ENCODE measurements at regions not wholly inside any gene's neighbourhood (a gene's known extent, or its start where the extent isn't known, plus 50 kb on each side); places are given as distances from the start of the nearest gene placed in this dataset.

DNA sequence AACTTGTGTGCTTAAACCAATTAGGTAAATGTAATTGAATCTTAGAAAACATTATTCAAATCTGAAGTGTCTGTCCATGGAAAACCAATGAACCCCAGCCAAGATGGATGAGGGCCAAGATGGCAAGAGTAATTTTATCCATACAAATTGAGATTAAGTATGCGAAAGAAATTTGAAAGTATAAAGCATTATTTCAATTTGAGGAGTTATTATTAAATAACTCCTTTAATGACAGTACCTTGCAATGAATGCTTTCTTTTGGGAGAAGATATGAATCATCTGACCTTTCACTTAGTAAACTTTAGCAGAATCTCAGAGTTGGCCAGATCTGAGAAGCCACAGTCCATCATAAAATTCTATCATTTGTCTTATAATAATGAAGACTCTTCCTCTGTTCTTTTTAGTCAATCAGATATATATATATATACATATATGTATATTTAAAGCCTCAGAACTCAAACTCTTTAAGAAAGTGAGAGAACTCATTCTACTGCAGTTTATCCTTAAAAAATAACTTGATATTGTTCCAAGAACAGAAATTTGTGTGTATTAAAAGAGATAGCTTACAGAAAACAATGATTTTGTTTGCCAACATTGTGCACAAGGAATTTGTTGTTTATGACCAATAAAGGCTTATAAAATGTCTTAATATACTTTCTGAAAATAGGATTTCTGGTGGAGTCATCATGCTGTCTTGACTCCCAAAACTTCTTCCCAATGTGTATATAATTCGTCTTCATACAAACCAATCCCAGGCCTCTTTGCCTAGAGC is 434.8 kb upstream of the THBS1 start:
- H3K36me3 ChIP-seq, result no peaks in the 10 kb centered on the region
- H3K9me3 ChIP-seq, result no peaks in the 10 kb centered on the region
- no peaks in the 10 kb centered on the region for H3K27me3 ChIP-seq
- intact Hi-C loops (cut with DNase I; ENCODE audit: low total_unique reads), result no loop called here
- peaks cover 0 to 14% (median 0%) of the 10 kb centered on the region in 4 donors for H3K4me1 ChIP-seq
- no peak for DNase-seq
- no peak overlapping the region for H3K27ac ChIP-seq
- TF ChIP-seq, protein P1, sequence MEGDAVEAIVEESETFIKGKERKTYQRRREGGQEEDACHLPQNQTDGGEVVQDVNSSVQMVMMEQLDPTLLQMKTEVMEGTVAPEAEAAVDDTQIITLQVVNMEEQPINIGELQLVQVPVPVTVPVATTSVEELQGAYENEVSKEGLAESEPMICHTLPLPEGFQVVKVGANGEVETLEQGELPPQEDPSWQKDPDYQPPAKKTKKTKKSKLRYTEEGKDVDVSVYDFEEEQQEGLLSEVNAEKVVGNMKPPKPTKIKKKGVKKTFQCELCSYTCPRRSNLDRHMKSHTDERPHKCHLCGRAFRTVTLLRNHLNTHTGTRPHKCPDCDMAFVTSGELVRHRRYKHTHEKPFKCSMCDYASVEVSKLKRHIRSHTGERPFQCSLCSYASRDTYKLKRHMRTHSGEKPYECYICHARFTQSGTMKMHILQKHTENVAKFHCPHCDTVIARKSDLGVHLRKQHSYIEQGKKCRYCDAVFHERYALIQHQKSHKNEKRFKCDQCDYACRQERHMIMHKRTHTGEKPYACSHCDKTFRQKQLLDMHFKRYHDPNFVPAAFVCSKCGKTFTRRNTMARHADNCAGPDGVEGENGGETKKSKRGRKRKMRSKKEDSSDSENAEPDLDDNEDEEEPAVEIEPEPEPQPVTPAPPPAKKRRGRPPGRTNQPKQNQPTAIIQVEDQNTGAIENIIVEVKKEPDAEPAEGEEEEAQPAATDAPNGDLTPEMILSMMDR (IDR thresholded peaks at IDR 0.05), result no peak
- H3K4me3 ChIP-seq, result no peak overlapping the region

DNA sequence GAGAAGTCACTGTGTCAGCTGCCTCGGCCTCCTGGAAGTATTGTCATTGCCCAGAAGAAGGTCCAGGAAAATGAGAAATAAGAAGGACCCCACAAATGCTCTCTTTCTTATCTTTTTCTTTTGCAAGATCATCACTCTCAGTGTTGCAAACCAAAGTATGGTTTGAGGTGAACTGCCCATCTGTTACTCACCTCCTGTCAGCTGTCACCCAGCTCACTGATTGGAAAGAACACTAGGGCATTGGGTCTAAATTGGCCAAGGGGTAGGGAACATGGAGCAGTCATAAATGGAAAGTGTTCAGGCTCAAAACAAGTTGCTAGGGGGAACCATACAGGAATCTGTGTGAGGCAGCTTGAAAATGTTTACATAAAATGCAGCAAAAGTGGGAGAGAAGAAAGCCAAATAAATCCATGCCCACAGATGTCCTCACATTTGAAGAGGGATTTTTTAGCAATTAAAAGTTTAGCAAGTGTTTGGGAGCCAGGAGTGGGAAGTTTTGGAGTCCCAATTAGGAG is 431.2 kb upstream of the THBS1 start:
- no peaks in the 10 kb centered on the region for H3K36me3 ChIP-seq

DNA sequence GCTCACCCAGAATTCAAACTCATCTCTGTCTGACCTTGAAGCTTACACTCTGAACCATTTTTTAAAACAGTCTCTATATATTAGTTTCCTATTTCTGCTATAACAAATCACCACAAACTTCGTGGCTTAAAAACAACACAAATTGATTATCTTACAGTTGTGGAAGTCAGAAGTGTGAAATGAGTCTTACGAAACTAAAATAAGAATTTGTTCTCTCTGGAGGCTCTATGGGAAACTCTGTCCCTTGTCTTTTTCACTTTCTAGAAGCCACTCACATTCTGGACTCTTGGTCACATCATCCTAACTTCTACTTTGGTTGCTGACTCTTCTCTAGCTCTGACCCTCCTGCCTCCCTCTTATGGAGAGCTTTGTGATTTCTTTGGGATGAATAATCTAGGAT is 429.3 kb upstream of the THBS1 start:
- Histone ChIP-seq H3K4me3 (no peak overlapping the region), H3K9me3 (no peaks in the 10 kb centered on the region), H3K27ac (no peak overlapping the region), H3K4me1 (peaks cover 0 to 25% (median 14%) of the 10 kb centered on the region in 4 donors), H3K27me3 (no peaks in the 10 kb centered on the region), H3K36me3 (no peaks in the 10 kb centered on the region)
- intact Hi-C loops (cut with DNase I; ENCODE audit: low total_unique reads), result no loop called here
- no peak for DNase-seq
- TF ChIP-seq, protein P1 (IDR thresholded peaks at IDR 0.05), result no peak

More for the DNA sequence above, 431.2 kb upstream of the THBS1 start:
- TF ChIP-seq, protein P1 (IDR thresholded peaks at IDR 0.05), result no peak
- Histone ChIP-seq H3K4me3 (no peak overlapping the region), H3K9me3 (no peaks in the 10 kb centered on the region), H3K27me3 (no peaks in the 10 kb centered on the region), H3K4me1 (peaks cover 0 to 20% (median 7%) of the 10 kb centered on the region in 4 donors), H3K27ac (no peak overlapping the region)
- intact Hi-C loops (cut with DNase I; ENCODE audit: low total_unique reads), result no loop called here
- DNase-seq, result no peak

DNA sequence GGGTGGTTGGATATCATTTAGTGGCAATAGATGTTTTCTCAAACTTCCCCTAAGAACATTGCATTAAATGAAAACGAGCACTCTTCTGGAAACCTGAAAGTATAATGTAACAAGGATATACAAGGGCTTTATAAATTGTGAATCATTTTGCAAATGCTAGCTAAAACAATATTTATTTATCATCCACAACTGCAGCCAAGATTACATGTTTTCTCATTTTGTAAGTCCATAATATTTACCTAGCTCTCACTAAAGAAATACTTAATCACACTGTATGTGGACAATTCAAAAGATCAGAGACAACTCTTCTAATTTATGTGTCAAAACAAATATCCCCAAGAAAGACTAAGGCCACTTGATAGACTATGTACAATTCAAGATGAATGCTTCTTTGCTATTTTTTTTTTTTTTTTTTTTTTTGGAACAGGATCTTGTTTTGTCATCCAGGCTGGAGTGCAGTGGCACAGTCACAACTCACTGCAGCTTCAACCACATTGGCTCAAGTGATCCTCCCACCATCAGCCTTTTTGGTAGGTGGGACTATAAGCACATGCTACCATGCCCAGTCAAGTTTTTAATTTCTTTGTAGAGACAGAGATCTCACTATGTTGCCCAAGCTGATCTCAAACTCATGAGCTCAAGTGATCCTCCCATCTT is 427.7 kb upstream of the THBS1 start:
- no peak for DNase-seq
- Histone ChIP-seq H3K27ac (no peak overlapping the region), H3K4me1 (peaks cover 0 to 36% (median 15%) of the 10 kb centered on the region in 4 donors), H3K4me3 (no peak overlapping the region), H3K36me3 (no peaks in the 10 kb centered on the region), H3K9me3 (no peaks in the 10 kb centered on the region), H3K27me3 (no peaks in the 10 kb centered on the region)
- intact Hi-C loops (cut with DNase I; ENCODE audit: low total_unique reads), result no loop called here
- TF ChIP-seq, protein P1 (IDR thresholded peaks at IDR 0.05), result no peak

DNA sequence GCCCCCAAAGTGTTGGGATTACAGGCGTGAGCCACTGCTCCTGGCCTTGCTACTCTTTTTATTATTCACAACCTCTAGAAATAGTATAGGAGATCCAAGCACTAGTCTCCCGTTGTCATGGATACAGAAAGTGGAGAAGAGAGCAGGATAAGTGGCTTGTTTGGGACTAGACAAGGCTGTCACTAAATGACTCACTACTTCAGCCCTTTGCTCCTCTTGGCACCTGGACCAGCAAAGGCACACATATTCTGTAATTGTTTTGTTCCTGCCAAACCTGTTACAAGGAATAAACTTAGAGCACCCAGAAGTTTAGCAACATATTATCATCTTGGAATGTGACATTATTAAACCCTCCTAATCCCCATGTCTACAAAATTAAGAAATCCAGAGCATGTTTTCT is 427.2 kb upstream of the THBS1 start:
- no peak overlapping the region for H3K27ac ChIP-seq
- DNase-seq, result no peak
- TF ChIP-seq, protein P1 (IDR thresholded peaks at IDR 0.05), result no peak

More for the DNA sequence above, 427.2 kb upstream of the THBS1 start:
- H3K4me1 ChIP-seq, result peaks cover 0 to 37% (median 15%) of the 10 kb centered on the region in 4 donors
- H3K36me3 ChIP-seq, result no peaks in the 10 kb centered on the region
- H3K4me3 ChIP-seq, result no peak overlapping the region
- intact Hi-C loops (cut with DNase I; ENCODE audit: low total_unique reads), result no loop called here
- no peaks in the 10 kb centered on the region for H3K9me3 ChIP-seq
- H3K27me3 ChIP-seq, result no peaks in the 10 kb centered on the region
